ENCODE measurements at regions not wholly inside any gene's neighbourhood (a gene's known extent, or its start where the extent isn't known, plus 50 kb on each side); places are given as distances from the start of the nearest gene placed in this dataset.

GRCh38 chr9:18238254-18238653 lies 235.7 kb upstream of the ADAMTSL1 start:
- Histone ChIP-seq H3K36me3 (ENCODE audit: control insufficient read depth, insufficient read depth, low read length) (no peaks in the 10 kb centered on the region), H3K4me2 (ENCODE audit: insufficient read depth, low read length) (no peak overlapping the region), H3K9me3 (replicated peaks; ENCODE audit: control insufficient read depth, insufficient read depth, low read depth, low read length) (no peaks in the 10 kb centered on the region), H4K20me1 (replicated peaks; ENCODE audit: control insufficient read depth, insufficient read depth, low read length) (no peaks in the 10 kb centered on the region), H3K27ac (ENCODE audit: extremely low read depth, low read depth, low read length) (no peak overlapping the region), H2AFZ (ENCODE audit: low read depth, low read length) (no peak overlapping the region), H3K4me1 (replicated peaks in 1 of 2; ENCODE audit: control insufficient read depth in 2 of 2, insufficient read depth in 2 of 2, low read length in 2 of 2) (no peaks in the 10 kb centered on the region), H3K9ac (ENCODE audit: insufficient read depth in 1 of 2, low read depth in 2 of 2, low read length in 2 of 2) (no peak overlapping the region), H3K79me2 (ENCODE audit: control insufficient read depth, insufficient read depth, low read length) (no peaks in the 10 kb centered on the region), H3K4me3 (no peak overlapping the region), H3K9me1 (ENCODE audit: control insufficient read depth, insufficient read depth, low read length) (no peaks in the 10 kb centered on the region), H3K27me3 (ENCODE audit: control insufficient read depth in 2 of 2, insufficient read depth in 2 of 2, low read length in 2 of 2) (no peaks in the 10 kb centered on the region)
- ChIA-PET CTCF (ENCODE audit: low intra/inter-chr PET ratio) (no interaction called here), POLR2A (no interaction called here)
- DNase-seq (ENCODE audit: extremely low read depth in 1 of 4, low spot score in 3 of 4) = no peak
- ATAC-seq = no peak
- intact Hi-C loops (cut with micrococcal nuclease) = no loop called here
- no peak for FAIRE-seq
- no TSS peak for BruUV-seq (replicated peaks)
- TF ChIP-seq KDM5B (IDR thresholded peaks at IDR 0.05; ENCODE audit: insufficient replicate concordance, low read depth, low read length) (no peak), SAFB2 (IDR thresholded peaks at IDR 0.05; ENCODE audit: borderline replicate concordance, low read depth, low read length, severe bottlenecking) (no peak), FOXK2 (conservative IDR thresholded peaks at IDR 0.05 in 1 of 2, IDR thresholded peaks at IDR 0.05 in 1 of 2; ENCODE audit: low read depth in 2 of 2) (no peak), HDAC6 (IDR thresholded peaks at IDR 0.05; ENCODE audit: low read depth, low read length) (no peak), RCOR1 (IDR thresholded peaks at IDR 0.05; ENCODE audit: borderline replicate concordance in 1 of 2, low read depth in 2 of 2, low read length in 2 of 2) (no peak), RBM39 (optimal IDR thresholded peaks at IDR 0.05; ENCODE audit: low read depth, low read length) (no peak), ZNF431 (CRISPR knock-in tag; IDR thresholded peaks at IDR 0.05) (no peak), PHB (CRISPR knock-in tag; IDR thresholded peaks at IDR 0.05) (no peak), RBM22 (IDR thresholded peaks at IDR 0.05; ENCODE audit: low read depth, low read length, poor library complexity, severe bottlenecking) (no peak), STAT5B (CRISPR knock-in tag; IDR thresholded peaks at IDR 0.05) (no peak), CREBBP (IDR thresholded peaks at IDR 0.05; ENCODE audit: low read depth, low read length) (no peak)
- TF ChIP-seq, protein P1, sequence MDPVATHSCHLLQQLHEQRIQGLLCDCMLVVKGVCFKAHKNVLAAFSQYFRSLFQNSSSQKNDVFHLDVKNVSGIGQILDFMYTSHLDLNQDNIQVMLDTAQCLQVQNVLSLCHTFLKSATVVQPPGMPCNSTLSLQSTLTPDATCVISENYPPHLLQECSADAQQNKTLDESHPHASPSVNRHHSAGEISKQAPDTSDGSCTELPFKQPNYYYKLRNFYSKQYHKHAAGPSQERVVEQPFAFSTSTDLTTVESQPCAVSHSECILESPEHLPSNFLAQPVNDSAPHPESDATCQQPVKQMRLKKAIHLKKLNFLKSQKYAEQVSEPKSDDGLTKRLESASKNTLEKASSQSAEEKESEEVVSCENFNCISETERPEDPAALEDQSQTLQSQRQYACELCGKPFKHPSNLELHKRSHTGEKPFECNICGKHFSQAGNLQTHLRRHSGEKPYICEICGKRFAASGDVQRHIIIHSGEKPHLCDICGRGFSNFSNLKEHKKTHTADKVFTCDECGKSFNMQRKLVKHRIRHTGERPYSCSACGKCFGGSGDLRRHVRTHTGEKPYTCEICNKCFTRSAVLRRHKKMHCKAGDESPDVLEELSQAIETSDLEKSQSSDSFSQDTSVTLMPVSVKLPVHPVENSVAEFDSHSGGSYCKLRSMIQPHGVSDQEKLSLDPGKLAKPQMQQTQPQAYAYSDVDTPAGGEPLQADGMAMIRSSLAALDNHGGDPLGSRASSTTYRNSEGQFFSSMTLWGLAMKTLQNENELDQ (CRISPR knock-in tag; IDR thresholded peaks at IDR 0.05; ENCODE audit: borderline replicate concordance) = no peak
- TF ChIP-seq, protein P2, sequence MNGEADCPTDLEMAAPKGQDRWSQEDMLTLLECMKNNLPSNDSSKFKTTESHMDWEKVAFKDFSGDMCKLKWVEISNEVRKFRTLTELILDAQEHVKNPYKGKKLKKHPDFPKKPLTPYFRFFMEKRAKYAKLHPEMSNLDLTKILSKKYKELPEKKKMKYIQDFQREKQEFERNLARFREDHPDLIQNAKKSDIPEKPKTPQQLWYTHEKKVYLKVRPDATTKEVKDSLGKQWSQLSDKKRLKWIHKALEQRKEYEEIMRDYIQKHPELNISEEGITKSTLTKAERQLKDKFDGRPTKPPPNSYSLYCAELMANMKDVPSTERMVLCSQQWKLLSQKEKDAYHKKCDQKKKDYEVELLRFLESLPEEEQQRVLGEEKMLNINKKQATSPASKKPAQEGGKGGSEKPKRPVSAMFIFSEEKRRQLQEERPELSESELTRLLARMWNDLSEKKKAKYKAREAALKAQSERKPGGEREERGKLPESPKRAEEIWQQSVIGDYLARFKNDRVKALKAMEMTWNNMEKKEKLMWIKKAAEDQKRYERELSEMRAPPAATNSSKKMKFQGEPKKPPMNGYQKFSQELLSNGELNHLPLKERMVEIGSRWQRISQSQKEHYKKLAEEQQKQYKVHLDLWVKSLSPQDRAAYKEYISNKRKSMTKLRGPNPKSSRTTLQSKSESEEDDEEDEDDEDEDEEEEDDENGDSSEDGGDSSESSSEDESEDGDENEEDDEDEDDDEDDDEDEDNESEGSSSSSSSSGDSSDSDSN (IDR thresholded peaks at IDR 0.05; ENCODE audit: borderline replicate concordance in 1 of 2, low read depth in 2 of 2, low read length in 2 of 2) = no peak
- in situ Hi-C loops (cut with MboI) = no loop called here
- 0% methylated on average over 2 of the region's 2 CpGs for WGBS (ENCODE audit: insufficient coverage, low coverage, missing lambda C conversion rate)

Measured in K562 (cell line).